SU-DHL-6 (cell line): ENCODE measurements at regions not wholly inside any gene's neighbourhood (a gene's known extent, or its start where the extent isn't known, plus 50 kb on each side); places are given as distances from the start of the nearest gene placed in this dataset.

Source experiments
- CTCF ChIP-seq: fragments of 200-600 bp; sonication (generic); IDR thresholded peaks from one replicate; pipeline ENCODE4 v1.5.1; 2017; ENCODE audit warnings: antibody characterized with exemption, mild to moderate bottlenecking, low read length, moderate library complexity; ENCODE audit not compliant: insufficient read depth, poor library complexity, severe bottlenecking
- EZH2phosphoT487 ChIP-seq: fragments of 200-600 bp; sonication (generic), shearing (Covaris generic); conservative IDR thresholded peaks from 2 replicates; pipeline ENCODE4 v1.6.1; 2018; ENCODE audit warnings: mild to moderate bottlenecking, antibody characterized with exemption, low read length, moderate library complexity, mixed read lengths

DNA sequence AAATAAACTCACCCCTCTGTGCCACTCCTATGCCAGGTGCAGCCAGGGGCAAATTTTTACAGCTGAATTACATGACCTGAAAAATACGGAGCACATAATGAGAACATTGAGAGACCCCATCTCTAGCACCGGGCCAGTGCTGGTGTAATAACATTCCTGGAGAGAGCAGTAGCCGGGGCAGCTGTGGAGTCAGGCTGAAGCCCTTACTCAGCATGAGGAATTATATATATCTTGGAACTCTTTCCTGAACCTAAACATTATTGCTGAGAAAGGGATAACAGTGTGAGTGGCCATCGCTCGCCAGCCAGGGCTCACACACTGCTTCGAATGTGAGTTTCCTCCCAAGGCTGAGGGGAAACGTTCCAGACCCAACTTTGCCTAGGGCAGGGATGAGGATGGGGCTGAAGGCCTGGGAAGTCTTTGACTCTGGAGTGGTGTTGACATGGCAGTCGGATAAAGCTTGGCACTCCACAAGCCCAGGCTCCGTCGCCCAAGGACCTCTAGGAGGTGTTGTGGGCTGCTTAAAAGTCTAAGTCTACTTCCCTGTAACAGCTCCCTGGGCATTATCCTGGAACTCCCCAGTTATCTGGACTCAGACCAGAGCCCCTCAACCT, 269.8 kb downstream of the CDC5L start:
- TF ChIP-seq CTCF (no peak), EZH2phosphoT487 (no peak)
